HG02610 (cell line): ENCODE measurements at regions not wholly inside any gene's neighbourhood (a gene's known extent, or its start where the extent isn't known, plus 50 kb on each side); places are given as distances from the start of the nearest gene placed in this dataset.
"Not testable (repeated sequence)": the region's sequence is repeated elsewhere in the genome, so short reads cannot be mapped to it uniquely, and the experiment has no call there.

Experiments
- ATAC-seq: cut with Tn5 transposase; IDR thresholded peaks from one replicate; pipeline ENCODE4 v1.9.1; 2021; ENCODE audit warnings: mild to moderate bottlenecking, moderate library complexity; ENCODE audit not compliant: unreplicated experiment

GRCh38 chr15:36050899-36051298 is 504.9 kb upstream of the DPH6 start:
- no peak for ATAC-seq

DNA sequence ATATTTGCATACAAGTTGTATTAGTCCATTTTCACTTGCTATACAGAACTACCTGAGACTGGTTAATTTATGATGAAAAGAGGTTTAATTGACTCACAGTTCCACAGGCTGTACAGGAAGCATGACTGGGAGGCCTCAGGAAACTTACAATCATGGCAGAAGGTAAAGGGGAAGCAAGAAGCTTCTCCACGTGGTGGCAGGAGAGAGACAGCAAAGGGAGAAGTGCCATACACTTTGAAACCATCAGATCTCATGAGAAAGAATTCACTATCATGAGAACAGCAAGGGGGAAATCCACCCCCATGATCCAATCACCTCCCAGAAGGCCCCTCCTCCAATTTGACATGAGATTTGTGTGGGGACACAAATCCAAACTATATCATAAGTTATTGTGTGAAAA is 506.7 kb upstream of the DPH6 start:
- ATAC-seq = not testable (repeated sequence)

DNA sequence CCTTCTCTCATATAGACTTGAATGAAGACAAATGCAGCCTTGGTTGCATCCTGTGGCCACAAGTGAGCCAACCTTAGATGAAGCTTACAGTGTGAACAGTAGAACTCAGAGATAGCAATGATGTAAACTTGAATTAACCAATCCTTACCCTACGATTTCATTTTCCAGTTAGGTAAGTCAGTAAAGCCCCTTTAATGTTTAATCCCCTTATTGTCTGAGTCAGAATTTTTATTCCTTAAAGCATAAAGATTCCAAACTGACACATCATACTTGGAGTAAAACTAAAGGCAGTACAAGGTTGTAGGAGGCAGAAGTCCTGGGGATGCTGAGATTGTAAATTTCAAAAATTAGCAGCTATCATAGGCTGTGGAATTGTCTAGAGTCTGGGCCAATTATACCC is 507.8 kb upstream of the DPH6 start:
- ATAC-seq = no peak

- no peak for ATAC-seq
Measured at GRCh38 chr15:36059596-36059995, 513.6 kb upstream of the DPH6 start.

GRCh38 chr15:36062357-36062756 is 516.4 kb upstream of the DPH6 start:
- no peak for ATAC-seq

GRCh38 chr15:36066757-36067156 is 512.7 kb upstream of the CDIN1 start:
- no peak for ATAC-seq

DNA sequence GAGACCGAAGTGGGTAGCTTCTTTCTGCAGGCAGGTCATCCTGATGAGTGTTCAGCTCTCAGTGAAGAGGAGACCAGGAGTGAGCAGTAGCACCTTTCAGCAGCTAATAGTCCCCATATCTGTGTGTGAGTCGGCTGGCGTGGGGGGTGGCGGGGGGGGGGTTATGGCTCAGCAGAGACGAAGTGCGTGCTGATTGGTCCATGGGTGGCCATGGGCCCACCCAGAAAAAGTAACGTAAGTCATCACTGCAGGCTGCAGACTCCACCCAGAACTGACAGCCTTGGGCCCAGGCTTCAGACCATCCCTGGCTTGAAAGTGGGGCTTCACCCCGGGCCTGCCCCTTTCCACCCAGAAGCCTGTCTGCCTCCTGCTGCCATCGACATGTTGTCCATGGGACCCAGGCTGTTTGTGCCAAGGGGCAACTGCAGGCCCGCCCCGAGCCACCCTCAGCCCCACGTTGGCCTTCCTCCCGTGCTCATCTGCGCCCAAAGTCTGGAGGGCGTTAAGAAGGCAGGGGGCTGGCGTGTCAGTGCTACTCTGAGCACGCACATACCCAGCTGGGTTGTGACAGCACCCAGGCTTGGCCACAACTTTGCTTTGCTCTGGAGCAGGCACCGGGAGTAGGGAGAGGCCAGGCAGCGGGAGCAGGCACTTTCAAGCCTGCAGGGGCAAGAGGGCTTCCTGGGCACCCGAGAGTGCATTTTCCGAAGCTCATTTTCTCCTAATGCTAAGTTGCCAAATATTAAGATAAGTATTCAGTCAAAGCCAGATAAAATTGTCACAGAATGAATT is 511.7 kb upstream of the CDIN1 start:
- no peak for ATAC-seq

DNA sequence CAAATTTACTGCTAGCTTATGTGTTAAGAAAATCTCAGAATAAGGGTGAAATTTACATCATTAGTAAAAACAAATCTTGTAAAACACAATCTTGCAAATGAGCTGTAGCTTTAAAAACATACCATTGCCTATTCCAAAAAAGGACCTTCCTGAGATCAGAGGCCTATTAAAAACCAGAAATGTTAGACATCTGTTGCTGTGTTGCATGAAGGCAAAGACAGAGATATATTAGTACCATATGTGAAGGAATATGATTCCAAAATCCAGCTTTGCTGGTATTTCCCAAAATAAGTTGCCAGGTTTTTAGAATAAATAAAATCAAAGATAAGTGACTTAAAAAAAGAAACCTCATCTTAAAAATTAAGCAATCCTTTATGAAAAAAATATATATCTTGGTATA is 504.1 kb upstream of the CDIN1 start:
- no peak for ATAC-seq

GRCh38 chr15:36079021-36079420 is 500.4 kb upstream of the CDIN1 start:
- ATAC-seq = no peak

DNA sequence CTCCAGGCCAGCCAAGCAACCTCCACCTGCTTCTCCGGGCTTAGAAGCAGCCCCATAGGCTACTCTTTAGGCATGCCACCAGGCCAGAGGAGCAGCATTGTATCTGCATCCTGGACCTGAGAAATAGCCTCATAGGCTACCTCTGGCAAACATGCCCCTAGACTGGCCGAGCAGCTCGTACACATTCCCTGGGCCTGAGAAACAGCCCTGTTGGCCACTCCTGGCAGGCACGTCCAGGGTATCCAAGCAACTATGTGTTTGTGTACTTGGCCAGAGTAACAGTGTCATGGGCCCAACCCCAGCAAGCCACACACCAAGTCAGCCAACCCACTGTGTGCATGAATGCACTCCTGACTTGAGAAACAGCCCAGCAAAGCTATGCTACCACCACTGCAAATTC is 498.7 kb upstream of the CDIN1 start:
- no peak for ATAC-seq

GRCh38 chr15:36090286-36090946 is 489.0 kb upstream of the CDIN1 start:
- ATAC-seq = no peak

GRCh38 chr15:36106640-36107335 is 472.6 kb upstream of the CDIN1 start:
- no peak for ATAC-seq

DNA sequence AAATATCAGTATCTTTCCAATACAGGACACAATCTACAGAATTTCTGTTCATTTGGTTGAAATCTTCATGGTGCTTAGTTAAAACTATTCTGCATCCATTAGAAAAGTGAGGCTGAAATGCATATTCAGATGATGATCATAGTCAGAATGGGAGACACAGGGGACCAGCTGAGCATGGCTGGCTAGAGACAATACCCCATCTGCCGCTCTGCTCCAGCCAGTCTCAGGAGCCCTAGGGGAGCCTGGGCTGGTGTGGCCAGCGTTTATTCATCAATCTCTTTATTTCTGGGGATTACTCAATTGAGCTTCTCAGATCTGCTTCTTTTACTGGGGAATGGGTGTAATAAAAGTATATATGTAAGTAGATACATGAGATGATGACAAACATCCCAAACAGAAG is 470.9 kb upstream of the CDIN1 start:
- ATAC-seq = no peak

GRCh38 chr15:36109943-36110658 is 469.3 kb upstream of the CDIN1 start:
- ATAC-seq = no peak

DNA sequence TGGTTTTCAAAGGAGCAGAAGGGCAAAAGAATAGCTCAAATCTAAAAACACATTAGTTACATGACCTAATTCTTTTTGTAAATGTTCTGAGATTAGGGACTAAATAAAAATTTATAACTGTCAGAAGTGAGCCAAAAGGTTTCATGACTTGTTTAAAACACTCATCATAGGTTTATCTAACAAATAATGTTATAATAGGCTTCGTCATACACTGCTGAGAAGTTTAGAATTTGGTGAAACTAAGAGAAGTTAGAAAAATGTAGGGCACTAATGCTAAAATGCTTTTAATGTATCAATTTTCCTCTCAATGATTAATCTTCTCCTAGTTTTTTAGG is 468.8 kb upstream of the CDIN1 start:
- ATAC-seq = no peak

DNA sequence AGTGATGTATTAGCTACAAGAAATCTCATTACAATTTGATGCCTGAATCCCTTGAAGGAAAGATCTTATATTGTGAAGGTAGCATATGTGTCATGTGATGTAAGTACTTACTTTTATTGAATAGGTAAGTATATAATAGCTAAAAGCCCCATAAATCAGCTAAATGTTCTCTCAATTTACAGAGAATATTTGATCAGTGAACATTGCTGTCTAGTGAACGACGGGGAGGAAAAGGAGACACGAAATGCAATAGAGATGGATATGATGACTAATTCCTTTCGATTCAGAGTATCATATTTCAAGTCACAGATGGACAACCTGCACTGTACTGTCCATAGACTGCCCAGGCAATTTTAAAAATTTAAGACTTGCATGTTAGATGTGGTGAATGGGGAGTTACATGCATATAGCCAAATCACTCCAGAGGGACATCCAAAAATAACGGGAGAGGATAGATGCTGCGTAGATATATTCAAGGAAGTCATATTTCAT is 462.1 kb upstream of the CDIN1 start:
- no peak for ATAC-seq

GRCh38 chr15:36126194-36126593 is 453.2 kb upstream of the CDIN1 start:
- no peak for ATAC-seq

GRCh38 chr15:36130641-36131310 is 448.6 kb upstream of the CDIN1 start:
- ATAC-seq = no peak

DNA sequence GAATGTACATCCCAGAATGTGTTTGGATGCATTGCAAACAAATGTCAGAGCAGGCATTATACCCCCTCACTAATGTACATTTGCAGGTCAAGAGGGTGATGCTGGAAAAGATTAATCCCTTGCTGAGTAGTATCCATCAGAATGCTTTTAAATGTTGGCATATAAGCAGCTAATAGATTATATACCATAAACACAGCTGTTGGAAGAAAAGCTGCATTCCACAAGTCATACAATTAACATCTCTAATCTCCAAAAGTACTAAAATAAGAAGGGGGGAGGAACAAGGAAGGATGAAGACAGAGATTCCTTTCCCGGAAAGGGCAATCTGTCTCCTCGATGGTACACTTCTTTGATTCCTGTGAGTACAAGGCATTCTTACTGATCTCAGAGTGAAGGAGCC is 445.7 kb upstream of the CDIN1 start:
- no peak for ATAC-seq

DNA sequence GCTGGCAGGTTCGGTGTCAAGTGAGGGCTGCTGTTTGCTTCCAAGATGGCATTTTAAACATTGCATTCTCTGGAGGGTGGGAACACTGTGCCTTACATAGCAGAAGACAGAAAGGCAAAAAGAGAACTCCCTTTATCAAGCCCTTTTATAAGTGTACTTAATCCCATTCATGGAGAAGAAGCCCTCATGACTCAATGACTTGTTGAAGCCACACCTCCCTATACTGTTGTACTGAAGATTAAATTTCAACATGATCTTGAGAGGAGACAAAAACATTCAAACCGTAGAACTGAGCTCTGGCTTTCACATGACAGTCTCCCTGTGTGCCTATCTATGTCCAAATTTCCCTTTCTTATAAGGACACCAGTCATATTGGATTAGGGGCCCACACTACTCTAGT is 443.4 kb upstream of the CDIN1 start:
- ATAC-seq = no peak

DNA sequence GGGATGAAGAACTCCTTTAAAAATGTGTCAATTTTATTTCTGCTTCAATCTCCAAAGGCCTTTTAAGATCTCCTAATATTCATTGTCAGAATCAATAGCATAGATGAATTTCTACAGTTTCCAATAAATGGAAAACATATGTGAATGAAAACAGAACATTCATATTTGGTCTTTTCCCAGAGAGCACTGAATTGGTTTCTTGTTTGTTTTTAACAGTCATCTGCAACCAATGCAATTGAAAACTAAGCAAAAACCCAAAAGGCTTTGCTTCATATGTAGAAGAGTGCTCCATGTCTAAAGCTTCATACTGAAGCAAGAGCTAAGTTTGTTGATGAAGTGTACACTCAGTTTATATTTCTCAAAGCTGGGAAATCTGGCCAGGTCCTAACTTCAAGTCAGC is 426.5 kb upstream of the CDIN1 start:
- ATAC-seq = no peak
